Heart left ventricle (tissue), 13 donors: ENCODE measurements at regions not wholly inside any gene's neighbourhood (a gene's known extent, or its start where the extent isn't known, plus 50 kb on each side); places are given as distances from the start of the nearest gene placed in this dataset.

Source experiments
- POLR2A ChIP-seq, 2 donors: fragments of 450-650 bp; IDR thresholded peaks; one replicate each; pipeline ENCODE4 v1.6.1; 2017; ENCODE audit warnings: antibody characterized with exemption in 2 of 2, mild to moderate bottlenecking in 2 of 2, moderate library complexity in 2 of 2
- TF ChIP-seq, protein P1 (sequence below), 12 donors: fragments of 200-600 bp; sonication (generic) in 4 of 12; IDR thresholded peaks; one replicate each; pipeline versions ENCODE4 v1.5.0 to v1.8.0; 2018 to 2022; ENCODE audit warnings: antibody characterized with exemption in 12 of 12, mild to moderate bottlenecking in 5 of 12
- donor health status: ischemic (EF 13 %, LVEDD 7.1; RV severe dilation, severe dysfunction).
- donor health status: DM: no; HTN: yes; CAD: no.
- donor health status: DM: no; HTN: no; CAD: no.
- donor health status: ischemic (EF 25% LVEDD 6.9; RV normal size, moderate dysfunction).
- donor health status: ischemic (EF 25% LVEDD 5.7; RV mildly dilated, moderate dysfunction).
- donor health status: ischemic (EF 35%, LVEDD 5.7; RV mildly dilated, moderate dysfunction).
- donor health status: nonischemic (EF 11% LVEDD 7.7; RV severe dilation, severe dysfunction).
- donor health status: DM: yes; HTN: yes; CAD: no.
- donor health status: PGD.
- donor health status: ischemic (EF 29% LVEDD 5.4; RV normal size, mild dysfunction).
- donor health status: nonischemic (EF 23%, LVEDD 6.1; RV moderate dilation, normal function).

GRCh38 chr9:61670616-61671015, 480.8 kb downstream of the SPATA31A7 start:
- no peak for TF ChIP-seq POLR2A (IDR thresholded peaks at IDR 0.05)
- TF ChIP-seq, protein P1, sequence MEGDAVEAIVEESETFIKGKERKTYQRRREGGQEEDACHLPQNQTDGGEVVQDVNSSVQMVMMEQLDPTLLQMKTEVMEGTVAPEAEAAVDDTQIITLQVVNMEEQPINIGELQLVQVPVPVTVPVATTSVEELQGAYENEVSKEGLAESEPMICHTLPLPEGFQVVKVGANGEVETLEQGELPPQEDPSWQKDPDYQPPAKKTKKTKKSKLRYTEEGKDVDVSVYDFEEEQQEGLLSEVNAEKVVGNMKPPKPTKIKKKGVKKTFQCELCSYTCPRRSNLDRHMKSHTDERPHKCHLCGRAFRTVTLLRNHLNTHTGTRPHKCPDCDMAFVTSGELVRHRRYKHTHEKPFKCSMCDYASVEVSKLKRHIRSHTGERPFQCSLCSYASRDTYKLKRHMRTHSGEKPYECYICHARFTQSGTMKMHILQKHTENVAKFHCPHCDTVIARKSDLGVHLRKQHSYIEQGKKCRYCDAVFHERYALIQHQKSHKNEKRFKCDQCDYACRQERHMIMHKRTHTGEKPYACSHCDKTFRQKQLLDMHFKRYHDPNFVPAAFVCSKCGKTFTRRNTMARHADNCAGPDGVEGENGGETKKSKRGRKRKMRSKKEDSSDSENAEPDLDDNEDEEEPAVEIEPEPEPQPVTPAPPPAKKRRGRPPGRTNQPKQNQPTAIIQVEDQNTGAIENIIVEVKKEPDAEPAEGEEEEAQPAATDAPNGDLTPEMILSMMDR (IDR thresholded peaks at IDR 0.05): no peak
